ENCODE measurements at regions not wholly inside any gene's neighbourhood (a gene's known extent, or its start where the extent isn't known, plus 50 kb on each side); places are given as distances from the start of the nearest gene placed in this dataset.

DNA sequence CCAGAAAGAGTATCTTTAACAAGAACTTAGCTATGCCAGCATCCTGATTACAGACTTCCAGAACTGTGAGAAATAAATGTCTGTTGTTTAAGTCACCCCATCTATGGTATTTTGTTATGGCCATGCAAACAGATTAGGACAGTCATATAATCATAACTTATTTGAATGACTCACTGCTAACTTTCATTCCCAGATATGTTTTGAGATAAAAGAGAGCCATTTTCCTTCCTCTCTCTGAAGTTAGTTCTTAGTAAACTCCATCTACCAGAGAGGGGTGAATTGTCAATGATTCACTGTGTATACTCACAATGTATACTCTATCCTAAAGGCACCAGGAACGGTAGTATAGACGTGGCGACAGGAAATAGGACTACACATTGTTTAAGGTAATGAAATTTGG lies 179.4 kb upstream of the DPH6 start:
- DNase-seq (ENCODE audit: low spot score): no peak

DNA sequence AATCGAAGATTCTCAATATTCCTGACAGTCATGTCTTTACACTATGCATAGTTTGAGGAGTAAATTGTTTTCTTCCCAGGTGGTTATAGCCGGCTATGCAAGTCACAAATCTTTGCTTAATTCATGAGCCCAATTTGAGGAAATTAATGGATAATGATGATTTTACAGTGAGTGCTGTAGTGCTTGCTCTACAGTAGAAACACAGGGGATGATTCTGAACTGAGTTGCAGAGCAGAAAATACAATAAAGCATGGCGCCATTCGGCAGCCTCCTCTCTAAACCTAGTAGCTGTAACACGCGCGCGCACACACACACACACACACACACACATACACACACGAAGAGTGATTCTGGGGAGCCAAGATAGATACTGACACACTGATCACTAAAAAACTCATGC lies 181.7 kb upstream of the DPH6 start:
- no peak for DNase-seq (ENCODE audit: low spot score)

DNA sequence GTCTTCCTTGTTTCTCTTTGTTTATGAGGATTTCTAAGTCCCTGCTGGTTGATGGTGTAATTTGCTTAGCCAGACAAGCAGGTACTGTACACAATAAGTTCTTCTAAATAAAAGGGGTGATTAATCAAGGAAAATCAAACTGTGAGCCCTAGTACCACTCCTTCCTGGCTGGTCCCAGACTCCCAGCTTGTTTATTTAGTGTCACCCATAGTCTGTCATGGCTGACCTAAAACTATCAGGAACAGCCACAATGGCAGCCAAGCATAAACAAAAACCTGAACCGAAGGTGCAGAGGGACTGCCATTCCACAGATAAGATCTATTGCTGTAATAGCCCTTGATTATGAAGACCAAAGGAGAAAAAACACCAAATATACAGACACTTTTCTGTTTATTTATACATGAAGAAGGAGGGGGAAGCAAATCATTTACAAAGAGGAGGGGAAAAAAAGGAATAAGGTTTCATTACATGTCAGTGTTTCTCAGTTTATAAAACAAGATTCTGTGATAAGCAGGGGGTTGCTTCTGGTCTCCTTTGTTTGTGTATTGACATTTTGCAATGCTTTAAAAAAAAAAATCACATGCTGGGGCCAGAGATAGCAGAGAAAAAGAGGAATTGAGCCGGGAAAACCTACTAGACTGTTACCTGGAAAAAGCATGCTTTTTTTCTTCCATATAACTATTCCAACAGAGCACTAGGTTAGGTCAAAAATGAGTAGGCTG lies 182.4 kb upstream of the DPH6 start:
- DNase-seq (ENCODE audit: low spot score): no peak

DNA sequence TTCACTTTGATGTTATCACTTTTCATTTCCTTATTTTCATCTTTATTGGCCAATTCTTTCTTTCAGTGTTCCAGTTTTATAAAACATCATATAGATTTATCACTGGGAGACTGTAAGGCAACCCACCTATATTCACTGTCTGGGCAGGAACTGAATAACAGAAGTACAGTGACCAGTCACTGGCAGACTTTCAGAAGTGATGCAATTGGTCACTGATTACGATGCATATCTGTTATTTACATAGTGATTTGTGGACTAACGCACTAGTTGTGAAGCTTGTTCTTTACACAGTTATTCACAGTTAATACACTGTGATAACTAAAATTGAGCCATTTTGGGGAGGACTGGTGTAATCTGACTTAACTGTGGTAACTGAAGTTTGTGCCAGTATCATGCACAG lies 190.2 kb upstream of the DPH6 start:
- no peak for DNase-seq (ENCODE audit: low spot score)

DNA sequence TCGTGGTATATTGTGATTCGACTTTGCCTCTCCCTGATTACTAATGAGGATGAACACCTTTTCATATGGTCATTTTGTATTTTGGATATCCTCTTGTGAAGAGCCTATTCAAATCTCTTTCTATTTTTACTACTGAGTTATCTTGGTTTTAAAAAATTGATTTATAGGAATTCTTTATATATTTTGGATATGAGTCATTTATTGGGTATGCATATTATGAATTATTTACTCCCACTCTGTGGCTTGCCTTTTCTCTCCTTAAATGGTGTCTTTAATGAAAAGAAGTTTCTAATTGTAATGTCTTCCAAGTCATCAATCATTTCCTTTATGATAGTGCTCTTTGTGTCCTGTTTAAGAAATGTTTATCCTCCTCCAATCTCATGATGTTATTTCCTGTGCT lies 191.5 kb upstream of the DPH6 start:
- no peak for DNase-seq (ENCODE audit: low spot score)

DNA sequence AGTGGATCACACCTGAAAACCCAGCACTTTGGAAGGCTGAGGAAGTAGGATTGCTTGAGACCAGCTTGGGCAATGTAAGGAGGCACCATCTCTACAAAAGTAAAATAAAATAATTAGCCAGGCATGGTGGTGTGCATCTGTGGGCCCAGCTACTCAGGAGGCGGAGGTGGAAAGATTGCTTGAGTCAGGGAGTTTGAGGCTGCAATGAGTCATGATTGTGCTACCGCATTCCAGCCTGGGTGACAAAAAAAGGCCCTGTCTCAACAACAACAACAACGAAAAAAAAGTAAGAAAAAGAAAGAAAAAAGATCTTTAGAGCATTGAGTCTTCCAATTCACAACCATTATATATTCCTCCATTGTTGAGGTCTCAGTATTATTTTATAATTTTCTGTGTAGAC lies 192.4 kb upstream of the DPH6 start:
- DNase-seq (ENCODE audit: low spot score): no peak

DNA sequence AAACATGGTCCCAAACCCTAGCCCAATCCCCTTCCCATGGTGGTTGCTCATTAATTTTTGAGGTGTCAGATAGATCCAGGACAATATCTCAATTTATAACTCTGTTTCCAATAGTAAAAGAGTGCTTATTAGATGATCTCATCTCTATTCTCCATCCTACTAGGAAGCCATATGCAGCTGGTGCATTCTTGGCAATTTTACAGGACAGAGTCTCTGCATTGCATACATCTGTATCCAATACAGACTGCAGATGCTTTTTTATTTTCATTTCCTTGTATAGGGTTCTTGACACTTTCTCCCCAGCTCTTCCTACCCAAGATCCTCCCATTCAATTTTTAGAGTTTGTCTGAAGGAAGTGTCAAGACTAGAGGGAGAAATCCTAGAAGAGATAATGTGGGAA lies 194.8 kb upstream of the DPH6 start:
- DNase-seq (ENCODE audit: low spot score): no peak

DNA sequence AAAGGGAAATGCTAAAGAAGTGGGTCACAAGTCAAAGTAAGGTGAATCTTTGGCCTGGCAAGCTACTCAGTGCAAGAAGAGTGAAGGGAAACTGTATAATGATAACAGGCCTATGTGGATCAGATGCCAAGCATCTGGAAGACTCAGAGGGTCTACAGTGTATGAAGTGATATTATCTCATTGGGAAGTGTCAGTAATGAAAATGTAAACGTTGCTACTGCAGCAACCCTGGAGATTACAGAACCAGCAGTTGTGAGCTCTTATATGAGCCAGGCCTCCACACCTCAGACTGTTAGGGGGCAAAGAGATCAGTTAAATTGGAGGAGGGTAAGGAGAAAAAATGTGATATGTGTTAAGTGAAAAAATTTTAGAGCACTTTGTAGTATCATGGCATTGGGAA lies 195.4 kb upstream of the DPH6 start:
- DNase-seq (ENCODE audit: low spot score): no peak

DNA sequence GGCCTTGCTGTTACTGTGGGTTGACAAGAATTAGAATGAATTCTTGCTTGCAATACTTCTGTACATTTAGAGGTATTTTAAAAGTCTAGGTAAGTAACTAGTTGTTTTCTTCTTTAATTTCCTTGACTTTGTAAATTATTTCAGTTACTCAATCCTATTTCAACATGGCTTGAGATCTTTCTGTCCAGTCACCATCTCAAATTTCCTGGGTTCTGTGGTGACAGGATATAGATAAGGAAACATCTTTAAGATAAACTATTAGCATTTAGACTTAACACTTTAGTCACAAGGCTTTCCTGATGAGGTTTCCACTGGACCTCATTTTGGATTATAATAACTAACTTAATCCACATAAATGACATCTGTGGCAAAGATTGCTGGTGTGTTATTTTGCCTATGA lies 195.9 kb upstream of the DPH6 start:
- DNase-seq (ENCODE audit: low spot score): no peak

DNA sequence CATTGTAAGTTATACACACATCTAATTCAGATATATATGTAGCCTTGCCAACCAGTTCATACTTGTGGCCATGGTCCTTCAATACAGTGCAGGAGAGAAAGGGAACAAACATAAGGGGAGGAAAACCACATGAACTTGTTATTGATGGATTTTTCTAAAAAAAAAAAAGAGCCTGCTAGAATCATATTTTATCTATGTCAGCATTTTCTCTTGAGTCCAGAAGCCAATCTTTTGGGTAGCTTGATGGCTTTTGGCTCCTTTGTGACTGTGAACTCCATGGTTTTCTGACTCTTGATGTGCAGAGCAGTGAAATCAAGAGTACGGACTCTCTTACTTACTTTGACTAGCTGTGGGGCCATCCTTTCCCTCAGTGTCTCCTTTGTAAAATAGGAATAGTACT lies 197.4 kb upstream of the DPH6 start:
- DNase-seq (ENCODE audit: low spot score): no peak

DNA sequence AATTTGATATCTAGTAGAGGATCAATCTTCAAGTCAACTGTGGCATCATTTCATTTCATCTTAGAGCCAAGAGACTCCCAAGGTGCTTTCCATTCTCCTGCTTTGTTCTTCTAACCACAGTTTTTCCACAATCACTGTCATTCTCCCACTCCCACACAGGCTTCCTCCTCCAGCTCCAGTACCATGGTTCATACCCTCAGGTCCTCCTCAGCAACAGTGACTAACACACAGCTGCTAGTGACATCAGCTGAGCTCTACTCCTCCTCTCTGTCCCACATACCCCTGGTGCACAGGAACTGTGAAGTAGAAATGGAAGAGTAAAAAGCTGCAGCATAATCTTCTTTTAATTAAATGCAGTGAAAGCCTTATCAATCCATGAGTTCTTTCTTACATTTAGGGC lies 200.2 kb upstream of the DPH6 start:
- DNase-seq (ENCODE audit: low spot score): no peak

DNA sequence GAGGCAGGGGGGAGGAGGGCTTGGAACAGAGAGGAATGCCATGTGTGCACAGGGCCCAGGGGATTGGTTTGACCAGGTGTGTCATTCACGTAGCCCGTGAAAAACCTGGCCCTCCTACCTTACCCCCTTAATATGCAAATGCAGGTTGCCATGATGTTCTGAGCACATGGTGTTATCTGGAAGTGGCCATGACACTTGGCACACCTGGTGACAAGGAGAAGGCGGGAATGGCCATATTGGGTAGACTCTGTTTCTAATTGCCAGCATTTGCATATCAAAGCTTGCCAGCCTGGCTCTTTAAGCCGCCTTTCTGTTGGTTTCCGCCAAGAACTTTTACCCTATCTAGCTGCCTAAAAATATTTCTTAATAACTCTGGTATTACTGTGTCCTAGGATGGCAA lies 202.1 kb upstream of the DPH6 start:
- DNase-seq (ENCODE audit: low spot score): no peak

DNA sequence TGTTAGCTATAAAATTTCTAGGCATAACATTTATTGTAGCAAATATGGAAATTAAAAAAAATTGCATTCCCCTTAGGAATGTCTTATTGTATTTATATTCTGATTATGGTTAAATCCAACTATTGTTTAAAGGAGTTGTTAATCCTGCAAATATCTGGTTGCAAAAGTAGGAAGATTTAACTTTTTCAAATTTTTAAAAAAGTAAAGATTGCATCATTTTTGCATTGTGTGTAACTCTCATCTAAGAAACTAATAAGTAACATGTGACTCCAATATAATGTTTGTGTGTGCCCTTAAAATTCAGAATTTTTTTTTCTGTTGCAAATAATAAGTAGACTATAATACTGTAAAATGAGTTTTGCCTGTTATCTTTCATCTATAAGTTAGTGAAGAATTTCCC lies 204.1 kb upstream of the DPH6 start:
- no peak for DNase-seq (ENCODE audit: low spot score)

DNA sequence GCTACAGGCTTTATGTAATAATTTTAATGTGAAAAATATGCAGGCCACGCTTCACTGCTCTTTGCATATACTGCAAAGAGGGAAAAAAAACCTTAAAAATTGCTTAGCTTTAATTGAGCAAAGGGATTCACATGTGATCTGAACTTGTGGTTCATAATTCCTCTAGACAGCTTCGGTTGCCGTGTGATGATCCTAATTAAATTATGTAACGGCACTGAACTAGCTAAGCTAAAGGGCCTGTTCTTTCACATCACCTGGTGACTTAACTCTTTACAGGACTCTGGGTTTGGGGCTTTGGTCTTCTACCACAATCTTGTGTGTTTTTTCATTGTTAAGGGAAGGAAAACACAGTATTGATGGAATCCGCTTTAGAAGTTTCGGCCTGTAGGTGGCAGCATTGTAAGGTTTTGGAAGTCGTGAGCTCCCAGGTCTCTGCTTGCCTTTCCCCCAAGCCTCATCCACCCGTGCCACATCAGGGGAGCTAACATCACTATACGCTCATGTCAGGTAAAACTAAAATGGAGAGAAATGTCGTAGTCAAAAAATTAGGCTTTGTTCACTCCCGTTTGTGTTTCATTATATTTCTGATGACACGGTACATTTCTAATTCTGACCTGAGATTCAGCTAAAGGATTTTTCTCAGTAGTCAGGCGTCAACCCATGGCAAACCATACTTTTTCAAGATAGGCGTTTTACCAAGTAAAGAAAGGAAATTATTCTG lies 205.6 kb upstream of the DPH6 start:
- peak; percentile 12 for DNase-seq (ENCODE audit: low spot score)

DNA sequence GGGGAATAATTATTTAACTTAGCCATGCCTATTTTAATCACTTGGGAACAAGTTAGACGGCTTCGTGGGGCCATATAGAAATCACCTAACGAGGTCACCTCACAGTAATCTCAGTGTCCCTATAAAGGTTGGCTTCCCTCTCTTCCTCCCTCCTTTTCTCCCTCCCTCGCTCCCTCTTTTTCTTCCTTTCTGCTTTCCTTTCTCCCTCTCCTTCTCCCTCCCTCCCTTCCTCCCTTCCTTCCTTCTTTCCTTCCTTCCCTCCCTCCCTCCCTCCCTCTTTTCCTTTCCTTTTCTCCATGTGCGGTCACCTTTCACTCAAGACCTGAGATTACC lies 206.1 kb upstream of the DPH6 start:
- DNase-seq (ENCODE audit: low spot score): no peak

DNA sequence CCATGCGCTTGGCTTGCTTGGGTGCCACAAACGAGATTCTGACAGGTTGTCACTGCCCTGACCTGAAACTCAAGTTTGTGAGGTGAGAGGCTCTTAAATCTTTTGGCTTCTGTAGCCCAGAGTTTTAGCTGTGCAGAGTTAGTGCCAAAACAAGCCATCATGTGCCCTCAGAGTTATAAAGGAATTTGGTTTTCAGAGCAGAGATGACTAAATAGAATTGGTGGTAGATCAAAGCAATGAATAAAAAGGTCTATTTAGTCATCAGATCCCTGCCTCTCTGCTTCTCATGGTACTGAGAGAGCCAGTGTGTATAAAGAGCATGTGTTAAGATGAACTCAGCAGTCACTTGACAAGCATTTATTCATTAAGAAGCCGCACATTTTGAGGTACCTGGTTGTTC lies 207.5 kb upstream of the DPH6 start:
- no peak for DNase-seq (ENCODE audit: low spot score)

DNA sequence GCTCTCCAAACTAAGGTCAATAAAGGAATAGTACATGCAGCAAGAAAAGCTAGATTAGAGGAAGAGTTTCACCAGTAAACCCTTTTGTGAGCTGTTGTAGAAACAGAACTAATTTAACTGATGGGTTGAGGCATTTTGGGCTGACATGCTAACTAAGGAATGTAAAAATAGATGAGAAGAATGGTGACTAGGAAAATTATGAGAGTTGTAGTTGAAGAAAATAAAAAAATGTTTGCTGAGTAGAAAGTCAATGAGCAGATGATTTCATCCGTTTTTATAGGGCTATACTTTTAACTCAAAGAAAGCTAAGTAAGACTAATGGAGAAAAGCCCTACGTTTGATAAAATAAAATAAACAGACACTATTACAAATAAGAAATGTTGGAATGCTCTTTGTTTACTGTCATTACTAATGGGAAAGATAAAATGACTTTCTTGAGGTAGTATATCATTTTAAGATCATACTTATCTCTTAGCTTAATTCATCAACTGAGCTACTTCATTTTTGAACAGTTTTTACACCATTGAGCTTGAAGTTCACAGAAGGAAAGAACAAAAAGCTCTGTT lies 209.4 kb upstream of the DPH6 start:
- no peak for DNase-seq (ENCODE audit: low spot score)

DNA sequence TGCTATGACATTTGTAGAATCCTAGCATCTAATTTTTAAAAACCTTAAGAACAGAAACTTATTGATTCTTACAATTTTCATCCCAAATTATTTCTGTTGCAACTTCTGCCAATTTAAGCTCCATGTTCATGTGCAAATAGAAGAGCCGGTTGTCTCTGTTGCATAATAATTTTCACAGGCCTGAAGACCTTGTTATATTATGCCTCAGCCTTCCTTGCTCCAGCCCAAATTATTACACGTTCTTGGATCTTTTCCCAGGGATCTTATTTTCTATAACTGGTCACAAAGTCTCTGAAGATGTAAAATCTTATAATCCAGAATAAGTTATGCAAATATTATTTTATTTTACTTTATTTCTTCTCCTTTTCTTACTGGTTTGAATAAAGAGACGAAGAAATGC lies 210.7 kb upstream of the DPH6 start:
- DNase-seq (ENCODE audit: low spot score): no peak

DNA sequence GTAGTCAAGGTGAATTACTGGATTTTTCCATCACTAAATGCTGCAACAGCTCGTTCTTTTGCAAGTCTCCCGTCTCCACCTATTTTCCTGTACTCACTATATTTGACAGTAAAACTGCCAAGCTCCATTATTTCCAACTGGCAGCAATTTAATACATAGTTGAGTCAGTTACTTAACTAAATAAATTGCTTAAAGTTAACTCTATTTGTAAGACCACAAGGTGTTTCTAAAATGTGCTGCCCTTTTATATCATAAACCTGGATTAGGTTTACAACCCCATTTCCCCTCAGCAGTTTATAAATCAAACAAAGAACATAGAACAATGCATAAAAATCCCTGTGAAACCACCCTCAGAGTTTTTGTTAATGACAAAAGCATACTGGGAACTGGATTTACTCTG lies 211.4 kb upstream of the DPH6 start:
- no peak for DNase-seq (ENCODE audit: low spot score)

DNA sequence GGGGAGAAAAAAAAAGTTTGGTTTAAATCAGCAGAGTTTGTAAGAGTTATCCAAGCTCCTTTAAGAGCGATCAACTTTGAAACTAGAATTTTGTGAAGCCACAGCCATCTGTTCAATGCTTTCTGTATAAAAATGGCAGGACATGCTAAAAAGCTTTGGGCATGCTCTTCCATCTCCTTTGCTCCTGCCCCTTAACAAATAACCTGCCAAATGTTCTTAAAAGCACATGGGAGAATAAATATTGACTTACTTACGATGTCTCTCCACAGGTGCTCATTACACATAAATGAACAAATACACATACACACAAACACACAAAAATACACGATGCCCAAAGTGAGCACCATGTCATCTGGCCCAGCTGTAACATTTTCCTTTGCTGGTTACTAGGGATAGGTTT lies 211.8 kb upstream of the DPH6 start:
- no peak for DNase-seq (ENCODE audit: low spot score)

DNA sequence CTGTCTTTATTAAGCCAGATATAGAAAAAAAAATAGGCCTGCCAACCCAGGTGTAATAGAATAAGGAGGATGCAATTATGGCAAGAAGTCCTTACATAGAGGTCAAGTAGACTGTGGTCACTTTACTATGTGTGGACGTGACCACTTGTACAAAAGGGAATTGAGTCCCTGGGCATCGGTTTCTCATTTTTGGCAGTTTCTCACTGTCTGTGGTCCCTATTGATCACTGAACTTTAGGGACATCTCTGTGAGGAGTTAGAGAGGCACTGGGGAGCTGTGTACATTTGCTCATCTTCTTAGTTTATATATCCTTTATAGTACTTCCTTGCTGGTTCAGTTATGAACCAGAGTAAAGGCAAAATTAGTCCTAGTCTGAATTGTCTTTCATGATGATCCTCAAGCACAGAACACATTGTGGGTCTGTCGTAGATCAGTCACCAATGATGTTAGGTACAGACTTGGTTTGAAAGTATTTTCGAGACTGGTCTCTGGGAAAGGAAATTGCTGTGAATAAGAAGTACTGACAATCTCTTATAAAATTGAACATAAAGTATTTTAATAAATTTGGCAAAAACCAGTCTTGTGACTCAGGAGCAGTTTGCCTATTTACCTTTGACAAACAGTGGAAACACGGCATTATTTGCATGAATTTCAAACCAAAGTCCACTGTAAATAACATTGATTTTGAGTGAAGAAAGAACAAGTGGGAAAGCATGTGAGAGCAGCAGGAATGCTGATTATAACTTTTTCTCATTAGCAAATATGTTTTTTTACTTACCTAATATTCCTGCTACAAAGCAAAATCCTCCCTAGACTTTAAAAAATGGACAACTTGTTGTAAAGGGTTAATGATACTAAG lies 218.9 kb upstream of the DPH6 start:
- DNase-seq (ENCODE audit: low spot score): no peak

DNA sequence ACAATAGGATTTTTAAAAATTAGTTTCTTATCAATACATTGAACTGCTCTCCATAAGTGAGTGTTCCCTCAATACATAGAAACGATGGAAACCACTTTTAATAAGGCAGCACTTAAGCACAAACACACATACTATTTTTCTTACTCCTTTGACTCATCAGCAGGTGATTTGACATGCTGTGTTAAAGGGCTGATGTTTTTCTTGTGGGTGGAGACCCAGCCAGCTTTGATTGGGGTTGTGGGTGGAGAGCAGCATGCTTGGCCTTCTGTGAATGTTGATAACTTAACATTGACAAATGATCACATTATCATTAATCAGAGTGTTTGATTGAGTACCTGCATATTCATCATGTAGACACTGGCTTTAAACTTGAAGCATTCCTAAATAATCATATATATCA lies 223.0 kb upstream of the DPH6 start:
- no peak for DNase-seq (ENCODE audit: low spot score)

DNA sequence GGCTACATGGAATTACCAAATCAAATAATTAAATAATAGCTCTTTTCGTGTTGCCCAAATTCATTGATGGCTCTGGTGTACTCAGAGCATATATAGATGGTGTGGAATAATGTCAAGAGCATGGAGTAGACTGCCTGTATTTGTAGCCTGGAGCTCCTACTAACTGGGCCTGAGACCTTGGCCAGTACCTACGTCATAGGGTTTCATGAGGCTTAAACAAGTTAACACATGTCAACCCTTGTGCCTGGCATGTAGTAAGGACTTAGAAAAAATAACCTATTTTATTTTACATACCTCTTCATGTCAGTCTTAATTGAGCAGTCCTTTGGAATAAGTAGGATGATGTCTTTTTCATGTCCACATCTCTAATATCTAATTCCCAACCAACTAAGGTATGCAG lies 223.7 kb upstream of the DPH6 start:
- DNase-seq (ENCODE audit: low spot score): no peak
